RWPE2 (cell line): ENCODE measurements at regions not wholly inside any gene's neighbourhood (a gene's known extent, or its start where the extent isn't known, plus 50 kb on each side); places are given as distances from the start of the nearest gene placed in this dataset.

ENCODE experiments used
- ATAC-seq: fragments of 200-7000 bp; cut with Tn5 transposase; 3 replicates; pipeline ENCODE4 v1.9.1; 2021; ENCODE audit warnings: low read depth
- DNase-seq: peaks from one replicate; pipeline ENCODE4 v3.0.0-alpha.2; 2020; ENCODE audit warnings: low spot score
- H3K27ac ChIP-seq: fragments of 450-650 bp; 2 replicates; pipeline ENCODE4 v1.5.1; 2017; ENCODE audit warnings: mild to moderate bottlenecking; ENCODE audit not compliant: poor library complexity, severe bottlenecking
- H3K27me3 ChIP-seq: fragments of 250-450 bp; sonication (Bioruptor Pico); 2 replicates; pipeline ENCODE4 v1.5.1; 2021; ENCODE audit warnings: mild to moderate bottlenecking, moderate library complexity; ENCODE audit not compliant: insufficient read depth, poor library complexity, severe bottlenecking
- H3K36me3 ChIP-seq: fragments of 250-450 bp; sonication (Bioruptor Pico); 2 replicates; pipeline ENCODE4 v1.5.1; 2020; ENCODE audit warnings: low read depth, mild to moderate bottlenecking, moderate library complexity
- H3K4me1 ChIP-seq: fragments of 250-450 bp; sonication (Bioruptor Pico); 2 replicates; pipeline ENCODE4 v1.5.1; 2021; ENCODE audit warnings: mild to moderate bottlenecking, moderate library complexity; ENCODE audit not compliant: insufficient read depth, poor library complexity, severe bottlenecking
- H3K4me3 ChIP-seq: fragments of 250-450 bp; sonication (Bioruptor Pico); 2 replicates; pipeline ENCODE4 v1.5.1; 2021; ENCODE audit warnings: mild to moderate bottlenecking, moderate library complexity; ENCODE audit not compliant: severe bottlenecking
- H3K9me3 ChIP-seq: fragments of 250-450 bp; sonication (Bioruptor Pico); 2 replicates; pipeline ENCODE4 v1.5.1; 2021; ENCODE audit warnings: mild to moderate bottlenecking, moderate library complexity; ENCODE audit not compliant: severe bottlenecking
- CTCF ChIP-seq: fragments of 450-650 bp; IDR thresholded peaks from one replicate; pipeline ENCODE4 v1.5.1; 2017; ENCODE audit warnings: mild to moderate bottlenecking, moderate library complexity; ENCODE audit not compliant: poor library complexity, severe bottlenecking

- no peaks in the 10 kb centered on the region for H3K36me3 ChIP-seq
- no peaks in the 10 kb centered on the region for H3K27me3 ChIP-seq
- DNase-seq (no peak), ATAC-seq (peak; percentile 68)
- no peak for TF ChIP-seq CTCF
- no peaks in the 10 kb centered on the region for H3K9me3 ChIP-seq
- H3K4me1 ChIP-seq = peaks cover 37% of the 10 kb centered on the region
- H3K27ac ChIP-seq = peak overlapping the region; percentile 85
- no peak overlapping the region for H3K4me3 ChIP-seq
Measured at GRCh38 chr2:48851161-48851560, 95.6 kb upstream of the LHCGR start.

- TF ChIP-seq CTCF = no peak
- peak overlapping the region; percentile 85 for H3K27ac ChIP-seq
- no peaks in the 10 kb centered on the region for H3K36me3 ChIP-seq
- no peaks in the 10 kb centered on the region for H3K9me3 ChIP-seq
- H3K4me1 ChIP-seq = peaks cover 44% of the 10 kb centered on the region
- no peaks in the 10 kb centered on the region for H3K27me3 ChIP-seq
- ATAC-seq (peak; percentile 75), DNase-seq (no peak)
- no peak overlapping the region for H3K4me3 ChIP-seq
Measured at GRCh38 chr2:48849770-48850169, 94.2 kb upstream of the LHCGR start.

- Histone ChIP-seq H3K27me3 (no peaks in the 10 kb centered on the region), H3K4me1 (peaks cover 17% of the 10 kb centered on the region), H3K27ac (peak overlapping the region; percentile 39), H3K9me3 (no peaks in the 10 kb centered on the region), H3K4me3 (no peak overlapping the region), H3K36me3 (no peaks in the 10 kb centered on the region)
- no peak for TF ChIP-seq CTCF
- ATAC-seq = no peak
- DNase-seq = no peak
Measured at GRCh38 chr2:48845684-48846083, 90.2 kb upstream of the LHCGR start.

- DNase-seq (no peak), ATAC-seq (peak; percentile 84)
- Histone ChIP-seq H3K4me1 (peaks cover 15% of the 10 kb centered on the region), H3K27ac (peak overlapping the region; percentile 39), H3K9me3 (no peaks in the 10 kb centered on the region), H3K4me3 (no peak overlapping the region), H3K36me3 (no peaks in the 10 kb centered on the region), H3K27me3 (no peaks in the 10 kb centered on the region)
- no peak for TF ChIP-seq CTCF
Measured at GRCh38 chr2:48844417-48845155, 89.1 kb upstream of the LHCGR start.

GRCh38 chr2:48841126-48841525 lies 85.6 kb upstream of the LHCGR start:
- ATAC-seq = peak; percentile 21; the same call in 1 of the 3 replicates
- Histone ChIP-seq H3K4me3 (no peak overlapping the region), H3K27me3 (no peaks in the 10 kb centered on the region), H3K27ac (no peak overlapping the region), H3K4me1 (peaks cover 9% of the 10 kb centered on the region), H3K9me3 (no peaks in the 10 kb centered on the region), H3K36me3 (no peaks in the 10 kb centered on the region)
- no peak for TF ChIP-seq CTCF
- no peak for DNase-seq
